ENCODE measurements at regions not wholly inside any gene's neighbourhood (a gene's known extent, or its start where the extent isn't known, plus 50 kb on each side); places are given as distances from the start of the nearest gene placed in this dataset.

- TF ChIP-seq BHLHE40 (IDR thresholded peaks at IDR 0.05; ENCODE audit: low read depth, low read length) (no peak), RCOR1 (IDR thresholded peaks at IDR 0.05; ENCODE audit: insufficient replicate concordance, low read length) (no peak), CTCF (conservative IDR thresholded peaks at IDR 0.05; ENCODE audit: low read depth, low read length) (no peak), POLR2A (IDR thresholded peaks at IDR 0.05; ENCODE audit: low read depth, low read length) (no peak), MXI1 (IDR thresholded peaks at IDR 0.05; ENCODE audit: borderline replicate concordance, low read depth, low read length) (no peak), RAD21 (IDR thresholded peaks at IDR 0.05; ENCODE audit: low read length) (no peak), SMC3 (IDR thresholded peaks at IDR 0.05; ENCODE audit: low read depth, low read length) (no peak), MAZ (IDR thresholded peaks at IDR 0.05; ENCODE audit: borderline replicate concordance, low read depth, low read length) (no peak), CEBPB (IDR thresholded peaks at IDR 0.05; ENCODE audit: low read depth, low read length) (no peak), CHD1 (IDR thresholded peaks at IDR 0.05; ENCODE audit: low read depth, low read length) (no peak), FOS (IDR thresholded peaks at IDR 0.05; ENCODE audit: low read depth, low read length) (no peak)
These were observed 645.2 kb upstream of the RGMB start for GRCh38 chr5:98128271-98128670.
